Loucy (cell line): ENCODE measurements at regions not wholly inside any gene's neighbourhood (a gene's known extent, or its start where the extent isn't known, plus 50 kb on each side); places are given as distances from the start of the nearest gene placed in this dataset.

ENCODE experiments used
- CTCF ChIP-seq: fragments of 200-600 bp; sonication (generic); conservative IDR thresholded peaks from 2 replicates; pipeline ENCODE4 v1.5.1; 2014; ENCODE audit warnings: mild to moderate bottlenecking, antibody characterized with exemption, low read length
- EZH2phosphoT487 ChIP-seq: fragments of 200-600 bp; IDR thresholded peaks from 2 replicates; pipeline ENCODE4 v1.6.1; 2018; ENCODE audit warnings: antibody characterized with exemption, mild to moderate bottlenecking, moderate library complexity, borderline replicate concordance

- TF ChIP-seq CTCF: no peak
- TF ChIP-seq EZH2phosphoT487: no peak
These were observed 63.7 kb upstream of the ARSJ start for GRCh38 chr4:114043116-114043515.
